Activated CD8-positive, alpha-beta T cell treated with anti-CD3 and anti-CD28 coated beads, Interleukin-2, amount 10 ng/mL, durations not matched to agents 7 days and 5 days (primary cell): ENCODE measurements at regions not wholly inside any gene's neighbourhood (a gene's known extent, or its start where the extent isn't known, plus 50 kb on each side); places are given as distances from the start of the nearest gene placed in this dataset.

Source experiments
- ATAC-seq: fragments of 150-1000 bp; cut with Tn5 transposase; one replicate; pipeline ENCODE4 v1.10.0; 2021; ENCODE audit warnings: moderate library complexity
- CTCF ChIA-PET: fragments of 350-600 bp; sonication (Branson Sonifier 250); formaldehyde crosslinking; loops from one replicate; lab custom pipeline; 2021; ENCODE audit warnings: antibody characterized with exemption; lab: Charles Lee
- POLR2A ChIA-PET: fragments of 350-600 bp; sonication (Branson Sonifier 250); formaldehyde crosslinking; loops from one replicate; lab custom pipeline; 2021; ENCODE audit warnings: antibody characterized with exemption; lab: Charles Lee
- DNase-seq: peaks from one replicate; pipeline ENCODE4 v3.0.0-alpha.2; 2020
- H3K27ac Mint-ChIP-seq: one replicate; pipeline ENCODE4 v1.8.0; 2021; ENCODE audit warnings: mild to moderate bottlenecking, mixed read lengths
- H3K27me3 Mint-ChIP-seq: one replicate; pipeline ENCODE4 v1.8.0; 2021; ENCODE audit warnings: low read depth, mixed read lengths
- H3K36me3 Mint-ChIP-seq: one replicate; pipeline ENCODE4 v1.8.0; 2021; ENCODE audit warnings: low read depth, mixed read lengths
- H3K4me1 Mint-ChIP-seq: one replicate; pipeline ENCODE4 v1.8.0; 2021; ENCODE audit warnings: low read depth, mixed read lengths
- H3K4me3 Mint-ChIP-seq: one replicate; pipeline ENCODE4 v1.8.0; 2021; ENCODE audit warnings: mild to moderate bottlenecking, mixed read lengths
- H3K9me3 Mint-ChIP-seq: one replicate; pipeline ENCODE4 v1.8.0; 2022; ENCODE audit warnings: mixed read lengths; ENCODE audit not compliant: insufficient read depth

- ChIA-PET POLR2A (no interaction called here), CTCF (no interaction called here)
- Mint-ChIP-seq H3K4me3 (no peak overlapping the region), H3K4me1 (no peaks in the 10 kb centered on the region), H3K36me3 (no peaks in the 10 kb centered on the region), H3K9me3 (peaks cover 20% of the 10 kb centered on the region), H3K27me3 (no peaks in the 10 kb centered on the region), H3K27ac (no peak overlapping the region)
- ATAC-seq (no peak), DNase-seq (no peak)
These were observed 909.7 kb upstream of the AUTS2 start for GRCh38 chr7:68688416-68689086.

DNA sequence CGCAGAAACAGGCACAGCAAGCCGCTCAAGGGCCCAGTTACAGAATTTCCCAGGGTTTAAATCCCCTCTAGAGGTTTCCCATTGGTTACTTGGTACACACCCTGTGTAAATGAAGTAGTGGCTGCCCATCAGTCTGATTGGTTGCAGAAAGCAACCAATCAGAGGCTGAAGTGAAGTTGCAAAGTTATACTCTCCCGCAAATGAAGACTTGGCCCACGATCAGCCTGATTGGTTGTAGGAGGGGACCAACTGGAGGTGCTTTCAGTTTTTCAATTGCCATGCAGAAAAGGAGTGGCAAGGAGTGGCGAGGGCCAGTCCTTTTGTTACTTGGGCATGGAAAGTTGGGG lies 909.2 kb upstream of the AUTS2 start:
- H3K4me3 Mint-ChIP-seq = no peak overlapping the region
- no peaks in the 10 kb centered on the region for H3K4me1 Mint-ChIP-seq
- no peak overlapping the region for H3K27ac Mint-ChIP-seq
- H3K36me3 Mint-ChIP-seq = no peaks in the 10 kb centered on the region
- no peak for ATAC-seq
- ChIA-PET POLR2A (no interaction called here), CTCF (no interaction called here)
- peaks cover 20% of the 10 kb centered on the region for H3K9me3 Mint-ChIP-seq
- H3K27me3 Mint-ChIP-seq = no peaks in the 10 kb centered on the region
- DNase-seq = no peak

GRCh38 chr7:68691261-68692216 lies 906.7 kb upstream of the AUTS2 start:
- ChIA-PET POLR2A (no interaction called here), CTCF (no interaction called here)
- Mint-ChIP-seq H3K27ac (no peak overlapping the region), H3K27me3 (no peaks in the 10 kb centered on the region), H3K9me3 (peaks cover 13% of the 10 kb centered on the region), H3K4me3 (no peak overlapping the region), H3K36me3 (no peaks in the 10 kb centered on the region), H3K4me1 (no peaks in the 10 kb centered on the region)
- ATAC-seq = no peak
- no peak for DNase-seq

GRCh38 chr7:68692511-68692910 lies 905.8 kb upstream of the AUTS2 start:
- ChIA-PET CTCF (no interaction called here), POLR2A (no interaction called here)
- no peaks in the 10 kb centered on the region for H3K27me3 Mint-ChIP-seq

DNA sequence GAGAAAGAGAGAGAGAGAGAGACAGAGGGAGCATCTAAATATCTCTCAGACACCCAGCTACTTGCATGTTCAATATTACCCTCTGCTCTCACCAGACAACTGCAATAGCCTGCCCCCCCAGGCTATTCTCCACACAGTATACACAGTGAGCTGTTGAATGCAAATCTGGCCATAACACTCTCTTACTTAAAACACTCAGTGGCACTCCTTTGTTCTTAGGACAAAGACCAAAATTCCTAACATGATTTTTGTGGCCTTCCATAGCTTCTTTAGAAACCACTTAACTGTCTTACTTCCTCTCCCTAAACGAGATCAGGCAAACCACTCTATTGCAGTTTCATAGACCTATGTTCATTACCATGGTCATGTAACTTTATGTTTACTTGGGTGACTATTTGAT lies 903.6 kb upstream of the AUTS2 start:
- no peak overlapping the region for H3K27ac Mint-ChIP-seq
- no peaks in the 10 kb centered on the region for H3K27me3 Mint-ChIP-seq
- DNase-seq (no peak), ATAC-seq (no peak)
- ChIA-PET CTCF (no interaction called here), POLR2A (interaction anchor here (0.5 kb wide), 1 partner anchor 543 kb away, joined by 3 read pairs; no protein-coding TSS in a partner anchor)
- no peak overlapping the region for H3K4me3 Mint-ChIP-seq
- H3K36me3 Mint-ChIP-seq = no peaks in the 10 kb centered on the region
- H3K4me1 Mint-ChIP-seq = no peaks in the 10 kb centered on the region
- H3K9me3 Mint-ChIP-seq = peaks cover 7% of the 10 kb centered on the region

More at GRCh38 chr7:68692511-68692910, 905.8 kb upstream of the AUTS2 start:
- no peaks in the 10 kb centered on the region for H3K4me1 Mint-ChIP-seq
- H3K4me3 Mint-ChIP-seq = no peak overlapping the region
- no peak overlapping the region for H3K27ac Mint-ChIP-seq
- DNase-seq (no peak), ATAC-seq (no peak)
- no peaks in the 10 kb centered on the region for H3K36me3 Mint-ChIP-seq
- peaks cover 13% of the 10 kb centered on the region for H3K9me3 Mint-ChIP-seq

DNA sequence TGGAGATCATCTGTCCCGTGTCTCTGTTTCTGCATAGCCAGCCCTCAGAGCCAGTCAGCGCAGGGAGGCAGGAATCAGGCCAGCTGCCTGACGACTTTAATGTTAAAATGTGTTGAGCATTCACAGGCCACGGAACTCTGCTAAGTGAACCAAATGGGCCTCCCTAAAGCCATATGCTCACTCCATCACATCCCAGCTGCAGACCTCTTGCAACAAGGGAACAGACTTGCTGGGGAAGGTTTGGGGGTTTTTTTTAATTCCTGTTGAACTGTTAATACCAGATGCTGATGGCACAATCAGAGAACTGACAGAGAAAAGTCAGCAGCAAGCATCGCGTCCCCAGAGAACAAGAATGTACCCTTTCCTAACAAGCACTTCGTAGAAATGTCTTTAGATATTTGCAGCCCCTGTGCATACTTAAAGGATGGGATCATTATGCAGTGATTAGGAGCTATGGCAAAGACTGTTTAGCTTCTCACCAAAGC lies 900.4 kb upstream of the AUTS2 start:
- POLR2A ChIA-PET = no interaction called here

GRCh38 chr7:68699090-68699711 lies 899.1 kb upstream of the AUTS2 start:
- H3K36me3 Mint-ChIP-seq = no peaks in the 10 kb centered on the region
- POLR2A ChIA-PET = interaction anchor here (0.5 kb wide), 1 partner anchor 1369 kb away, joined by 3 read pairs; no protein-coding TSS in a partner anchor
- ATAC-seq = no peak
- CTCF ChIA-PET = no interaction called here
- H3K27me3 Mint-ChIP-seq = no peaks in the 10 kb centered on the region
- H3K4me1 Mint-ChIP-seq = no peaks in the 10 kb centered on the region
- H3K9me3 Mint-ChIP-seq = peaks cover 16% of the 10 kb centered on the region
- DNase-seq = no peak
- no peak overlapping the region for H3K27ac Mint-ChIP-seq
- no peak overlapping the region for H3K4me3 Mint-ChIP-seq

More for the DNA sequence above, 900.4 kb upstream of the AUTS2 start:
- Mint-ChIP-seq H3K9me3 (peaks cover 16% of the 10 kb centered on the region), H3K4me1 (no peaks in the 10 kb centered on the region), H3K36me3 (no peaks in the 10 kb centered on the region), H3K27me3 (no peaks in the 10 kb centered on the region), H3K27ac (no peak overlapping the region), H3K4me3 (no peak overlapping the region)
- no peak for DNase-seq
- no peak for ATAC-seq
- CTCF ChIA-PET = no interaction called here

DNA sequence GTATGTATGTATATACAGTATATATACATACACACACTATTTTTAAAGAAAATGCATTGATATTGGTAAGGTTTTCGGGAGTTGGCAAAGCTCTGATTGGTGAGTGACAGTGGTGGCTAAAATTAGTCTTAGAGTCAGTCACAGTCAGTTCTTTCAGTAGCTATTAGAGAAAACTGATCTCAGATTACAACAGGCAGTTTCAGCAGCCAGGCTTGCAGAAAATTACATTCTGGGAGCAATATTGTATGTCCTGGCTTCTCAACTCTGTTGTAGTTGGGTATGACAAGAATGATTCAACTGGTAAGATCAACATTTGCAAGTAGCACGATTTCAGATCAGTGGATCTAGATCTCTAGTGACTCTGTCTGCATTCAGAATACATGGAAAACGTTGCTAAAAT lies 897.9 kb upstream of the AUTS2 start:
- H3K27ac Mint-ChIP-seq = no peak overlapping the region
- ChIA-PET POLR2A (no interaction called here), CTCF (no interaction called here)
- ATAC-seq (no peak), DNase-seq (no peak)
- no peak overlapping the region for H3K4me3 Mint-ChIP-seq
- H3K4me1 Mint-ChIP-seq = no peaks in the 10 kb centered on the region
- peaks cover 16% of the 10 kb centered on the region for H3K9me3 Mint-ChIP-seq
- no peaks in the 10 kb centered on the region for H3K27me3 Mint-ChIP-seq
- H3K36me3 Mint-ChIP-seq = no peaks in the 10 kb centered on the region

DNA sequence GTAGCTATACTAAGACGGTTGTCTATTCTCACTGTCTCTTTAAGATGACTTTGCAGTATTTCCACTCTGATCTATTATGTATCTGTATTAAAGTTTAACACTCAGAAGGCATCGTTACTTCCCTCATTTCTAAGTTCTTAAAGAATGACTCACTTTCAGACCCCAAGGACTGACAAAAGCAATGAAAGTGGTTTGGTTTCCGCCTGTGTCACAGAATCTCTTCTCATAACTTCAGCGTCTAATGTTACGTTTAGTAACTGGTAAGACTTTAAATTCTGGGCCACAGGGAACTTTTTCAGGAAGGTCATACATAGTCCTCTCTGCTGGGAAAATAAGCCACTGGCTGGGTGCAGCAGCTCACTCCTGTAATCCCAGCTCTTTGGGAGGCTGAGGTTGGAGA lies 892.0 kb upstream of the AUTS2 start:
- DNase-seq (no peak), ATAC-seq (no peak)
- H3K9me3 Mint-ChIP-seq = peaks cover 6% of the 10 kb centered on the region
- POLR2A ChIA-PET = no interaction called here
- H3K27ac Mint-ChIP-seq = no peak overlapping the region
- CTCF ChIA-PET = no interaction called here
- no peak overlapping the region for H3K4me3 Mint-ChIP-seq
- H3K36me3 Mint-ChIP-seq = no peaks in the 10 kb centered on the region
- no peaks in the 10 kb centered on the region for H3K27me3 Mint-ChIP-seq
- no peaks in the 10 kb centered on the region for H3K4me1 Mint-ChIP-seq

DNA sequence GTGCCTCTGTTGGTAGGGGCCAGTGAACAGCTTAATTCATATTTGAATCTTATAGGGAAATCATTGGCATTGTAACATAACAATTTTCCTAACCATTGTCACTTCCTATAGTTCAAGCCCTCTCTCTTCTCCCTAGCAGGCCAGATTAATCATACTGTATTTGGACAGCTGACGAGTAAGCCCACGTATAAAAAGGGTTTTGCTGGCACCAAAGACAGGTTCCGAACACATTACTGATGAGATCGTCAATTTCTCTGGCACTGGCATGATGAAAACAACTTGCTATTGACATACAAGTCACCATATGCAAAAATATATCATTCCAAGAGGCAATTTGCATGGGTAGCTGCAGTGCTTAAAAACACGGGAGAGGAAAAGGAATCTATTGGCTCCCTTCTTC lies 891.1 kb upstream of the AUTS2 start:
- ATAC-seq (no peak), DNase-seq (no peak)
- H3K9me3 Mint-ChIP-seq = peaks cover 5% of the 10 kb centered on the region
- CTCF ChIA-PET = no interaction called here
- H3K4me1 Mint-ChIP-seq = no peaks in the 10 kb centered on the region
- no peaks in the 10 kb centered on the region for H3K27me3 Mint-ChIP-seq
- H3K4me3 Mint-ChIP-seq = no peak overlapping the region
- H3K36me3 Mint-ChIP-seq = no peaks in the 10 kb centered on the region
- POLR2A ChIA-PET = no interaction called here
- no peak overlapping the region for H3K27ac Mint-ChIP-seq

DNA sequence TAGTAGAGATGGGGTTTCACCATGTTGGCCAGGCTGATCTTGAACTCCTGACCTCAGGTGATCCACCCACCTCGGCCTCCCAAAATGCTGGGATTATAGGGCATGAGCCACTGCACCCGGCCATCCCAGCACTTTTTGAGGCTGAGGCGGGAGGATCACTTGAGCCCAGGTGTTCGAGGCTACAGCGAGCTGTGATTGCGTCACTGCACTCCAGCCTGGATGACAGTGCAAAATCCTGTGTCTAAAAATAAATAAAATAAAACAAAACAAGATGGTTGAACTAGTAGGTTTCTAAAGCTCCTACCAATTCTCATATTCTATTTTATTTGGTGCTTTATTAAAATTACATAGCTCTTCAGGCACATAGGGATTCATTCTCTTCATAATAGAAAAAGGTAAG lies 890.3 kb upstream of the AUTS2 start:
- no peaks in the 10 kb centered on the region for H3K36me3 Mint-ChIP-seq
- DNase-seq (no peak), ATAC-seq (no peak)
- ChIA-PET CTCF (no interaction called here), POLR2A (no interaction called here)
- peaks cover 5% of the 10 kb centered on the region for H3K9me3 Mint-ChIP-seq
- H3K27ac Mint-ChIP-seq = no peak overlapping the region
- no peaks in the 10 kb centered on the region for H3K27me3 Mint-ChIP-seq
- no peak overlapping the region for H3K4me3 Mint-ChIP-seq
- H3K4me1 Mint-ChIP-seq = no peaks in the 10 kb centered on the region

DNA sequence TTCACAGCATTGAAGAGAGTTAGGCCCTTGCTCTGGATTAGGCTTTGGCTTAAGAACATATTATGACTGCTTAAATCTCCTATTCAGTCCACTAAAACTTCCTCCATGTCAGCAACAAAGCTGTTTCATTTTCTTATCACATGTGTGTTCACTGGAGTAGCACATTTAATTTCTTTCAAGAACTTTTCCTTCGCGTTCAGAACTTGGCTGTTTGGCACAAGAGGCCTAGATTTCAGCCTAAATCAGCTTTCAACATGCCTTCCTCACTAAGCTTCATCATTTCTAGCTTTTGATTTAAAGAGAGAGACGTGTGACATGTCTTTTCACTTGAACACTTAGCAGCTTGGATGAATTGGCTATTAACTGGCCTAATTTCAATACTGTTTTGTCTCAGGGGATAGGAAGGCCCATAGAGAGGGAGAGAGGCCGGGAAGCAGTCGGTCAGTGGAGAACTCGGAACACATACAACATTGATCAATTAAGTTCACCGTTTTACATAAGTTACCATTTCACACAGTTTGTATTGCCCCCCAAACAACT lies 885.2 kb upstream of the AUTS2 start:
- no peaks in the 10 kb centered on the region for H3K36me3 Mint-ChIP-seq
- no peak overlapping the region for H3K27ac Mint-ChIP-seq
- no peaks in the 10 kb centered on the region for H3K27me3 Mint-ChIP-seq
- no peak for ATAC-seq
- ChIA-PET POLR2A (no interaction called here), CTCF (no interaction called here)
- no peak overlapping the region for H3K4me3 Mint-ChIP-seq
- peaks cover 11% of the 10 kb centered on the region for H3K9me3 Mint-ChIP-seq
- no peaks in the 10 kb centered on the region for H3K4me1 Mint-ChIP-seq
- no peak for DNase-seq
